ENCODE measurements at regions not wholly inside any gene's neighbourhood (a gene's known extent, or its start where the extent isn't known, plus 50 kb on each side); places are given as distances from the start of the nearest gene placed in this dataset.
"Not testable (repeated sequence)": the region's sequence is repeated elsewhere in the genome, so short reads cannot be mapped to it uniquely, and the experiment has no call there.

- DNase-seq: no peak
- H3K27me3 ChIP-seq: no peaks in the 10 kb centered on the region
- no peaks in the 10 kb centered on the region for H3K36me3 ChIP-seq
- no peak overlapping the region for H3K4me3 ChIP-seq
- in situ Hi-C loops (cut with MboI; ENCODE audit: low pct_ligation_motif_present in 1 of 4, low pct_unique_long_range_greater_than_20kb in 1 of 4, low sequenced_read_pairs in 3 of 4): no loop called here
- 76 to 87% methylated on average over 6 of the region's 6 CpGs for WGBS, 2 donors (ENCODE audit: low coverage in 1 of 2)
- no peaks in the 10 kb centered on the region for H3K4me1 ChIP-seq
- no peak for TF ChIP-seq POLR2A (IDR thresholded peaks at IDR 0.05)
- no peak for TF ChIP-seq CTCF (IDR thresholded peaks at IDR 0.05)
- no peak for TF ChIP-seq POLR2AphosphoS5 (IDR thresholded peaks at IDR 0.05)
- no peak for TF ChIP-seq EP300 (IDR thresholded peaks at IDR 0.05; ENCODE audit: low read depth)
- no peaks in the 10 kb centered on the region for H3K9me3 ChIP-seq
- H3K27ac ChIP-seq: no peak overlapping the region
- intact Hi-C loops (cut with DNase I; ENCODE audit: low total_unique reads): no loop called here
Measured at GRCh38 chr10:55163388-55163979, 362.5 kb upstream of the PCDH15 start.

GRCh38 chr10:55162321-55162720 is 361.3 kb upstream of the PCDH15 start:
- 66 to 82% methylated on average over 2 of the region's 2 CpGs for WGBS, 2 donors (ENCODE audit: low coverage in 1 of 2)
- H3K4me1 ChIP-seq; H3K36me3 ChIP-seq; DNase-seq; in situ Hi-C loops (cut with MboI; ENCODE audit: low pct_ligation_motif_present in 1 of 4, low pct_unique_long_range_greater_than_20kb in 1 of 4, low sequenced_read_pairs in 3 of 4); H3K27ac ChIP-seq; H3K4me3 ChIP-seq; H3K9me3 ChIP-seq; H3K27me3 ChIP-seq; intact Hi-C loops (cut with DNase I; ENCODE audit: low total_unique reads): not testable (repeated sequence)

GRCh38 chr10:55160655-55161283 is 359.7 kb upstream of the PCDH15 start:
- 54 to 60% methylated on average over 5 of the region's 5 CpGs for WGBS, 2 donors (ENCODE audit: low coverage in 1 of 2)
- Histone ChIP-seq H3K27me3 (no peaks in the 10 kb centered on the region), H3K4me1 (no peaks in the 10 kb centered on the region), H3K4me3 (no peak overlapping the region), H3K27ac (no peak overlapping the region), H3K9me3 (no peaks in the 10 kb centered on the region), H3K36me3 (no peaks in the 10 kb centered on the region)
- DNase-seq: no peak
- in situ Hi-C loops (cut with MboI; ENCODE audit: low pct_ligation_motif_present in 1 of 4, low pct_unique_long_range_greater_than_20kb in 1 of 4, low sequenced_read_pairs in 3 of 4): no loop called here
- TF ChIP-seq EP300 (IDR thresholded peaks at IDR 0.05; ENCODE audit: low read depth) (no peak), POLR2AphosphoS5 (IDR thresholded peaks at IDR 0.05) (no peak), CTCF (IDR thresholded peaks at IDR 0.05) (no peak), POLR2A (IDR thresholded peaks at IDR 0.05) (no peak)
- intact Hi-C loops (cut with DNase I; ENCODE audit: low total_unique reads): no loop called here

GRCh38 chr10:55158633-55159032 is 357.6 kb upstream of the PCDH15 start:
- TF ChIP-seq POLR2A (IDR thresholded peaks at IDR 0.05) (no peak), POLR2AphosphoS5 (IDR thresholded peaks at IDR 0.05) (no peak), CTCF (IDR thresholded peaks at IDR 0.05) (no peak), EP300 (IDR thresholded peaks at IDR 0.05; ENCODE audit: low read depth) (no peak)
- no peaks in the 10 kb centered on the region for H3K36me3 ChIP-seq
- H3K27me3 ChIP-seq: no peaks in the 10 kb centered on the region
- in situ Hi-C loops (cut with MboI; ENCODE audit: low pct_ligation_motif_present in 1 of 4, low pct_unique_long_range_greater_than_20kb in 1 of 4, low sequenced_read_pairs in 3 of 4) (no loop called here), intact Hi-C loops (cut with DNase I; ENCODE audit: low total_unique reads) (no loop called here)
- no peak overlapping the region for H3K4me3 ChIP-seq
- no peak overlapping the region for H3K27ac ChIP-seq
- no peak for DNase-seq
- 0% methylated on average over 1 of the region's 1 CpG for WGBS, 2 donors (ENCODE audit: low coverage in 1 of 2)
- no peaks in the 10 kb centered on the region for H3K9me3 ChIP-seq
- no peaks in the 10 kb centered on the region for H3K4me1 ChIP-seq

- no peaks in the 10 kb centered on the region for H3K4me1 ChIP-seq
- no peaks in the 10 kb centered on the region for H3K27me3 ChIP-seq
- DNase-seq: no peak
- no peaks in the 10 kb centered on the region for H3K36me3 ChIP-seq
- no peak overlapping the region for H3K4me3 ChIP-seq
- no peak for TF ChIP-seq POLR2A (IDR thresholded peaks at IDR 0.05)
- no peak for TF ChIP-seq EP300 (IDR thresholded peaks at IDR 0.05; ENCODE audit: low read depth)
- TF ChIP-seq POLR2AphosphoS5 (IDR thresholded peaks at IDR 0.05): no peak
- no peak for TF ChIP-seq CTCF (IDR thresholded peaks at IDR 0.05)
- H3K9me3 ChIP-seq: no peaks in the 10 kb centered on the region
- intact Hi-C loops (cut with DNase I; ENCODE audit: low total_unique reads) (no loop called here), in situ Hi-C loops (cut with MboI; ENCODE audit: low pct_ligation_motif_present in 1 of 4, low pct_unique_long_range_greater_than_20kb in 1 of 4, low sequenced_read_pairs in 3 of 4) (no loop called here)
- WGBS, 2 donors (ENCODE audit: low coverage in 1 of 2): 37 to 44% methylated on average over 5 of the region's 5 CpGs
- no peak overlapping the region for H3K27ac ChIP-seq
Measured at GRCh38 chr10:55146032-55146431, 345.0 kb upstream of the PCDH15 start.
